ENCODE measurements at regions not wholly inside any gene's neighbourhood (a gene's known extent, or its start where the extent isn't known, plus 50 kb on each side); places are given as distances from the start of the nearest gene placed in this dataset.
"Not testable (repeated sequence)": the region's sequence is repeated elsewhere in the genome, so short reads cannot be mapped to it uniquely, and the experiment has no call there.

DNA sequence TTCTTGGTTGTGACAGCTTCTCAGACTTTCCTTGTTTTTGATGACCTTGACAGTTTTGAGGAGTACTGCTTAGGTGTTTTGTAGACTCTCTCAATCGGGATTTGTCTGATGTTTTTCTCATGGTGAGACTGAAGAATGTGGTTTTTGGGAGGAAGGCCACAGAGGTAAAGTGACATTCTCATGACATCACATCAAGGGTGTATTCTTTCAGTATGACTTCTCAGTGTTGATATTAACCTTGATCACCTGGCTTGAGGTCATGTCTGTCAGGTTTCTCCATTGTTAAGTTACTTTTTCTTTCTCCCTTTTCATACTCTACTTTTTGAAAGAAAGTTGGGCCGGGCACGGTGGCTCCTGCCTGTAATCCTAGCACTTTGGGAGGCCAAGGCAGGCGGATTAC is 269.9 kb downstream of the ZNF37A start:
- TF ChIP-seq EZH2 (IDR thresholded peaks at IDR 0.05; ENCODE audit: low read depth, unreplicated experiment); REST (IDR thresholded peaks at IDR 0.05; ENCODE audit: unreplicated experiment); CTCF (conservative IDR thresholded peaks at IDR 0.05; ENCODE audit: low read depth in 2 of 2); CREB1 (CRISPR knock-in tag; IDR thresholded peaks at IDR 0.05; ENCODE audit: low read depth); ZNF114 (CRISPR knock-in tag; IDR thresholded peaks at IDR 0.05); EZH2phosphoT487 (IDR thresholded peaks at IDR 0.05; ENCODE audit: unreplicated experiment); JUNB (IDR thresholded peaks at IDR 0.05; ENCODE audit: unreplicated experiment); POLR2AphosphoS5 (IDR thresholded peaks at IDR 0.05; ENCODE audit: low read depth); NANOG (IDR thresholded peaks at IDR 0.05; ENCODE audit: borderline replicate concordance); STAT1 (IDR thresholded peaks at IDR 0.05; ENCODE audit: unreplicated experiment); ZNF331 (CRISPR knock-in tag; IDR thresholded peaks at IDR 0.05; ENCODE audit: low read depth); ZNF462 (CRISPR knock-in tag; IDR thresholded peaks at IDR 0.05): not testable (repeated sequence)
